Gastroesophageal sphincter (tissue), 4 donors: ENCODE measurements at regions not wholly inside any gene's neighbourhood (a gene's known extent, or its start where the extent isn't known, plus 50 kb on each side); places are given as distances from the start of the nearest gene placed in this dataset.
"Not testable (repeated sequence)": the region's sequence is repeated elsewhere in the genome, so short reads cannot be mapped to it uniquely, and the experiment has no call there.

Source experiments
- ATAC-seq: fragments of 150-250 bp; one replicate; pipeline ENCODE4 v1.9.1; 2016; ENCODE audit warnings: mild to moderate bottlenecking, moderate library complexity
- H3K27ac ChIP-seq, 4 donors: fragments of 200-600 bp; sonication (generic) in 3 of 4; 1 replicate in 3 of 4; 2 replicates in 1 of 4; pipeline ENCODE4 v1.5.1; 2016 to 2019
- H3K27me3 ChIP-seq: fragments of 200-600 bp; sonication (generic); one replicate; pipeline ENCODE4 v1.5.1; 2019
- H3K36me3 ChIP-seq, 2 donors: fragments of 200-600 bp; sonication (generic); one replicate each; pipeline ENCODE4 v1.5.1; 2019; ENCODE audit warnings: control low read depth in 1 of 2
- H3K4me1 ChIP-seq, 3 donors: fragments of 200-600 bp; sonication (generic); 1 replicate in 2 of 3; 2 replicates in 1 of 3; pipeline ENCODE4 v1.5.1; 2016 to 2019; ENCODE audit warnings: control low read depth in 2 of 3
- H3K4me3 ChIP-seq, 2 donors: fragments of 200-600 bp; sonication (generic); one replicate each; pipeline ENCODE4 v1.5.1; 2019; ENCODE audit warnings: mild to moderate bottlenecking in 1 of 2, moderate library complexity in 1 of 2
- H3K9me3 ChIP-seq, 3 donors: fragments of 200-600 bp; sonication (generic); one replicate each; pipeline ENCODE4 v1.5.1; 2017 to 2019; ENCODE audit warnings: control low read depth in 2 of 3
- EP300 ChIP-seq: sonication (generic); formaldehyde crosslinking; IDR thresholded peaks from one replicate; pipeline ENCODE4 v1.6.1; 2017; ENCODE audit warnings: antibody characterized with exemption, mild to moderate bottlenecking
- POLR2A ChIP-seq, 2 donors: fragments of 450-650 bp; IDR thresholded peaks; one replicate each; pipeline ENCODE4 v1.6.1; 2017; ENCODE audit warnings: antibody characterized with exemption in 2 of 2, mild to moderate bottlenecking in 2 of 2, moderate library complexity in 1 of 2
- POLR2AphosphoS5 ChIP-seq: sonication (generic); formaldehyde crosslinking; IDR thresholded peaks from one replicate; pipeline ENCODE4 v1.6.1; 2017; ENCODE audit warnings: antibody characterized with exemption
- WGBS, 2 donors: methylation state at CpG; one replicate each; pipeline ENCODE4 v1.1.5; 2018; ENCODE audit warnings: low coverage in 1 of 2; 5-methylcytosine and 5-hydroxymethylcytosine counted together
- TF ChIP-seq, protein P1 (sequence below), 4 experiments: fragments of 200-600 bp in 2 of 4; fragments of 450-650 bp in 2 of 4; sonication (generic) in 1 of 4; IDR thresholded peaks; one replicate each; pipeline ENCODE4 v1.5.1; 2017 to 2019; ENCODE audit warnings: antibody characterized with exemption in 4 of 4, mild to moderate bottlenecking in 2 of 4, moderate library complexity in 2 of 4

DNA sequence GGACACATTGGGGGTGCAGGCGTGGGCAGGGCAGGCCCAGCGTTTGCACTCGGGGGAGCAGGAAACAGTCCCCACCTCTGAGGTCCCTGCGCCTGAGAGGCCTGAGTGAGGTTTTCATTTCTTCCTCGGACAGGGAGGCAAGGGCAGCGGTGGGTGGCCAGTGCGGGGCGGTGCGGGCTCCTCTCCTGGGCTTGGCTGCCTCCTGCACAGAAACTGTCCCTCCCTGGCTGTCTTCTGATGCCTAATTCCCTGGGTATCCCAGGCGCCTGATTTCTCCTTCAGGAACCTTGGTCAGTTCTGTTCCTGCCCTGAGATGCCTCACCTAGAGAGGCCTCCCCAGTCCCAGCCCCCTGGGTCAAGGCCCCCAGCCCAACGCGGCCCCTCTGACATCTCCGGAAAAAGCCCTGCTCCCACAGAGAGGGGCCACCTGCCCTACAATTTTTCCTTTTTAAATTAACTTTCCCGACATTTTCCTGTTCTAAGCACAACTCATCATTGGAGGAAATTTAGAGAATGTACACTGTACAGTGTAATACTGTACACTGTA is 260.3 kb downstream of the ADGRD1 start:
- WGBS, 2 donors = 77 to 81% methylated on average over 7 to 13 of the region's 14 CpGs

DNA sequence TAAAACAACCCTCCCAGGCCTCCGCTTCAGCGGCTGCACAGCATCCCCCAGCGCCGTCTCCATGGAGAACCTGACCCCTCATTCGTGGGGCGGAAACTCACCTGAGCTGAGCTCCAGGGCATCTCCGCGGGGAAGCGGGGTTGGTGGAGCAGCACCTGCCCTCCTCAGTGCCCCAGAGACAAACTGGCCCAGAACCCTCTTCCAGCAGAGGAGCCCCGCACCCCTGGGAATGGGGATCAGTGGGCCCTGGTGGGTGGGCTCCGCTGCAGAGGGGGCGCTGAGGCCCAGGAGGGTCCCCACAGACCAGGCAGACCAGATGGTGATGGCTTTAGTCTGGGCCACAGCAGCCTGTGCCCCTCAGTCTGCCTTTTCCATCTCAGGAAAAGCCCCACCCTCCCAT is 261.2 kb downstream of the ADGRD1 start:
- not testable (repeated sequence) for H3K4me3 ChIP-seq, H3K4me1 ChIP-seq, H3K36me3 ChIP-seq, H3K9me3 ChIP-seq, ATAC-seq, H3K27ac ChIP-seq
- peaks cover 44% of the 10 kb centered on the region for H3K27me3 ChIP-seq
- WGBS, 2 donors = no CpG with 5 or more reads among the region's 12 CpGs

More for the DNA sequence above, 260.3 kb downstream of the ADGRD1 start:
- ATAC-seq = no peak
- H3K27ac ChIP-seq = no peak overlapping the region
- peaks cover 43% of the 10 kb centered on the region for H3K27me3 ChIP-seq
- TF ChIP-seq EP300 (no peak), POLR2A (IDR thresholded peaks at IDR 0.05) (no peak), POLR2AphosphoS5 (no peak)
- TF ChIP-seq, protein P1, sequence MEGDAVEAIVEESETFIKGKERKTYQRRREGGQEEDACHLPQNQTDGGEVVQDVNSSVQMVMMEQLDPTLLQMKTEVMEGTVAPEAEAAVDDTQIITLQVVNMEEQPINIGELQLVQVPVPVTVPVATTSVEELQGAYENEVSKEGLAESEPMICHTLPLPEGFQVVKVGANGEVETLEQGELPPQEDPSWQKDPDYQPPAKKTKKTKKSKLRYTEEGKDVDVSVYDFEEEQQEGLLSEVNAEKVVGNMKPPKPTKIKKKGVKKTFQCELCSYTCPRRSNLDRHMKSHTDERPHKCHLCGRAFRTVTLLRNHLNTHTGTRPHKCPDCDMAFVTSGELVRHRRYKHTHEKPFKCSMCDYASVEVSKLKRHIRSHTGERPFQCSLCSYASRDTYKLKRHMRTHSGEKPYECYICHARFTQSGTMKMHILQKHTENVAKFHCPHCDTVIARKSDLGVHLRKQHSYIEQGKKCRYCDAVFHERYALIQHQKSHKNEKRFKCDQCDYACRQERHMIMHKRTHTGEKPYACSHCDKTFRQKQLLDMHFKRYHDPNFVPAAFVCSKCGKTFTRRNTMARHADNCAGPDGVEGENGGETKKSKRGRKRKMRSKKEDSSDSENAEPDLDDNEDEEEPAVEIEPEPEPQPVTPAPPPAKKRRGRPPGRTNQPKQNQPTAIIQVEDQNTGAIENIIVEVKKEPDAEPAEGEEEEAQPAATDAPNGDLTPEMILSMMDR (IDR thresholded peaks at IDR 0.05) = no peak
- H3K4me1 ChIP-seq = no peaks in the 10 kb centered on the region
- H3K4me3 ChIP-seq = no peak overlapping the region
- no peaks in the 10 kb centered on the region for H3K36me3 ChIP-seq
- peaks cover 0 to 8% (median 0%) of the 10 kb centered on the region in 3 donors for H3K9me3 ChIP-seq

DNA sequence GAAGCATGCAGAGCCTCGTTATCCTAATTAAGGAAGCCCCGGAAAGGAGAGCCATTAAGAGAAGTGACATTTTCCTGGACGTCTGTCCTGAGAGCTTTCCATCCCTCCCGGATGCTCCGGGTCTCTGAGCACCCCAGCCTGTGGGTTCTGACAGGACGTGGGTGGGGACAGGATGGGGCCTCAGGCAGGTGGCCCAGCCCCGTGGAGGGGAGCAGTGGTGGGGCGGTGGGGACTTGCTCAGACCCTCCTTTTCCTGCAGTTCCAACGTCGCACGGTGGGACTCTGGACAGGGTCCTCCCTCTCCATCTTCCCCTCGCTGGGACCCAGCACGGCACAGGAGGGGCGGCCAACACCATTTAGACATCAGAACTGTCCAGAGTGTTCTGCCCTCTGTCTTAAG is 262.9 kb downstream of the ADGRD1 start:
- peaks cover 46% of the 10 kb centered on the region for H3K27me3 ChIP-seq
- H3K27ac ChIP-seq, H3K36me3 ChIP-seq, ATAC-seq, H3K4me1 ChIP-seq, H3K9me3 ChIP-seq, H3K4me3 ChIP-seq: not testable (repeated sequence)
- WGBS, 2 donors = no CpG with 5 or more reads among the region's 14 CpGs

DNA sequence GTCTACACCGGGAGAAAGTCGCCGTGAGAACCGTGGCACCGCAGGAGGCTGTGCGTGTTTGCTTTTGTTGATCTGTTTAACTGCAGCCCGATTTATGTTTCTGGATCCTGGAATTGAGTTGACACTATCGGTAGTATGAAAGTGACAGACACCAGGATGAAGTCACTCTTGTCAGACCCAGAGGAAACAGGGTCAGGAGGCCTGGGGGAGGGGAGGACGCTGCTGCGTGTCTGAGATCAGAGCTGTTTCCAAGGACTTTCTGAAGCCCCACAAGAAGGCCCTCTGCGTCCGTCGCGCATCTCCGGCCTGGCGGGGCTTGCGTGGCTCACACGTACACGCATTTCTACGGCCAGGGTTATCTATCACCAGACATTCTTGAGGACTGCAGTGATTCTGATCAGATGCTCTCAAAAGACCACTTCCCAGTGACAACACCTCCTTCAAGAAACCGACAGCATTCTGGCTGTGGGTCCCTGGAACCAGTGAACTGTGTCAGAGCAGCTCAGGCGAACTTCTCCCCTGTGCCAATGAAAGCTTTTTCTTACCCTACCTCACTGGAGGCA is 263.4 kb downstream of the ADGRD1 start:
- Histone ChIP-seq H3K27me3 (peaks cover 47% of the 10 kb centered on the region), H3K9me3 (no peaks in the 10 kb centered on the region), H3K36me3 (no peaks in the 10 kb centered on the region), H3K27ac (no peak overlapping the region), H3K4me3 (no peak overlapping the region), H3K4me1 (no peaks in the 10 kb centered on the region)
- ATAC-seq = no peak
- 64 to 75% methylated on average over 2 to 12 of the region's 22 CpGs for WGBS, 2 donors
- TF ChIP-seq POLR2AphosphoS5 (no peak), EP300 (no peak), POLR2A (IDR thresholded peaks at IDR 0.05) (no peak)
- TF ChIP-seq, protein P1 (IDR thresholded peaks at IDR 0.05) = no peak

DNA sequence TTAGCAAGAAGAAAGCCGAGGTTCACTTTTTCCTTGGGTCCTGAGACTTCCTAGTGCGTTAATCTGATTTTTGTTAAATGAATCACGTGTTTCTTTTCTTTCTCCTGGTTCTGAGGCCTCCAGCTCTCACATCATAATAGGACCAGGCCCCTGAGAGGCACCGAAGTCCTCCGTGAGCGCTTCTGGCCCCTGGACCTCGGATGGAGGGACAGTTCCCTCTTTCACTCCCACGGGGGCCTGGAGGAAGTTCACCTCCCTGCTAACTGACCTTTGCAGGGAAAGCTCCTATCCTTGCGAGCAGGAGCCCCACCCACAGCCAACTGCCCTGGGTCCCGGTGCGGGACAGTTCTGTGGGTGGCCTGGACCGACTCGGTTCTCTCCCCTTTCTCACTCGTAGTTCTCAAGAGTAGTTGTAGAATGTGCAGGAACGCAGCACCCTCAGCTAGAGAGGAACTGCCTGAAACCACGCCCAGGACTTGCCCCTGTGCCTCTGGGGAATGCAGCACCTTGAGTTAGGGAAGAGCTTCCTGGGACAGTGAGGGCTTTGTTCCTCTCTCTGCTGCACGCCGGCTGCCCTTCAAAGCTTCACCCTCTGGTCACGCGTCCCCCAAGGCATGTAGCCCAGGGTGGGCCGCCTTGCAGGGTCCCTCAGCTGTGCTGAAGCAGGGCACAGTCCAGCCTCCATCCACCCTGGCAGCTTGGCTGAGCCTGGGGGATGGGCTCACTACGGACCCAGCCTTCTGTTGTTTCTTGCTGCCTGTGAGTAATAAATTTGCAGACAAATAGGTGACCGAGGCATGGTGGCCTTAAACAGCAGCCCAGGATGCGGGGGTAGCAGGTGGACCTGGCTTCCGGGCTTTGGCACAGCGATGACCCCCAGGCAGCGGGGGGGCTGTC is 264.6 kb downstream of the ADGRD1 start:
- no peaks in the 10 kb centered on the region for H3K36me3 ChIP-seq
- TF ChIP-seq EP300 = no peak
- TF ChIP-seq, protein P1 (IDR thresholded peaks at IDR 0.05) = no peak
- no peak for TF ChIP-seq POLR2AphosphoS5
- TF ChIP-seq POLR2A (IDR thresholded peaks at IDR 0.05) = no peak
- WGBS, 2 donors = 63 to 76% methylated on average over 4 to 5 of the region's 27 CpGs
- H3K9me3 ChIP-seq = no peaks in the 10 kb centered on the region
- no peak overlapping the region for H3K27ac ChIP-seq
- ATAC-seq = no peak
- H3K4me1 ChIP-seq = no peaks in the 10 kb centered on the region
- H3K4me3 ChIP-seq = no peak overlapping the region
- peaks cover 53% of the 10 kb centered on the region for H3K27me3 ChIP-seq
